ENCODE measurements at regions not wholly inside any gene's neighbourhood (a gene's known extent, or its start where the extent isn't known, plus 50 kb on each side); places are given as distances from the start of the nearest gene placed in this dataset.

DNA sequence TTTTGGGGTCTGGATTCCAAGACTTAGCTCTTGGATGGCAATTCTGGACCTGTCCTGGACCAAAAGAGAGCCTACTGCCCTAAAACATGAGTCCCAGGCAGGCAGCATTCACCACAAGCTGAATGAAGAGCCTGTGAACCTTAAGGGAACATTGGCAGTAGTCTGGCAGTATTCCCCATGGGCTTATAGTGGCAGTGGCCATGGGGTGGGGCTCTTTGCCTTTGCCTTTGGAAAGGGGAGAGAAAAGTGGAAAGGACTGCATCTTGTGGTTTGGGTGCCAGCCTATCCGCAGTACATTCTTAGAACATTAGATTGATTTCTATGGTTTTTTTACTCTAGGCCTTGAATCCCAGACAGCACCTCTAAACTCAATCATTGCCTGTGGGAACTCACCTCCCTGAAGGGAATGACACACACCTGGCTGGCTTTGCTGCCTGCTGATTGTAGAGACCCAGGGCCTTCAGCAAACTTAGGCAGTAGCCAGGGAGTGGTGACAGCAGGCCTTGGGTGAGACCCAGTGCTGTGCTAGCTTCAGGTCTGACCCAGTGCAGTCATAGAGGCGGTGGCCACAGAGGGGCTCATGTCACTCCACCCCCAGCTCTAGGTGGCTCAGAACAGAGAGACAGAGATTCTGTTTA lies 216.3 kb downstream of the CETN3 start:
- DNase-seq (ENCODE audit: low read depth): no peak

DNA sequence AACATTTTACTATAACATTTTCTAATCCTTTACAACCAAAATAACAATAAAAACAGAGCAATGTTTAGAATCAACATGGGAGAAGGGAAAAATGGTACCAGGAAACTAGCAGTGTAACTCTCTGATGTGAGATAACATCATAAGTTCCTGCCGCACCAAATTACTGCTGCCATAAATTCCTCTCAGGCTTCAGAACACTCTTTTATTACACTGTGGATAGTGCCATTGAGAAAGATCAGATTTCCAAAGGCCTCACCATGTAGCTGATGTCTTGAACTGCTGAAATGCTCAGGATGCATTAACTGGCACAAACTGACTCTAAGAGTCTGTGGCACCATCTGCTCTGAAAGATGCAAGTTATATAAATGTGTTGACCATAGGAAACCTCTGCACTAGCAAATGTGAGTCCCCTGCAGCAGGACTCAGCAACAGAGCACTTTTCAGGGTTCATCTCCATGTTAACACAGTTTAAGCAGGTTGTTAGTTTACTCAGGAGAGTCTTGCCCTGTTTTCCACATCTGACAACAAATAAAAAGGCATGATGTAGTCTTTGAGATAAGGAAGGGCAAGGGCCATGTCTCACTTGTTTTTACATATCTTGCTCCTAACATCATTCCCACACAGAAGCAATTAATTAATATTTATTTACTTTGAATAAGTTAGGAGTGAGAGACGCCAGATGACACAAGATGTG lies 218.1 kb downstream of the CETN3 start:
- DNase-seq (ENCODE audit: low read depth): no peak

DNA sequence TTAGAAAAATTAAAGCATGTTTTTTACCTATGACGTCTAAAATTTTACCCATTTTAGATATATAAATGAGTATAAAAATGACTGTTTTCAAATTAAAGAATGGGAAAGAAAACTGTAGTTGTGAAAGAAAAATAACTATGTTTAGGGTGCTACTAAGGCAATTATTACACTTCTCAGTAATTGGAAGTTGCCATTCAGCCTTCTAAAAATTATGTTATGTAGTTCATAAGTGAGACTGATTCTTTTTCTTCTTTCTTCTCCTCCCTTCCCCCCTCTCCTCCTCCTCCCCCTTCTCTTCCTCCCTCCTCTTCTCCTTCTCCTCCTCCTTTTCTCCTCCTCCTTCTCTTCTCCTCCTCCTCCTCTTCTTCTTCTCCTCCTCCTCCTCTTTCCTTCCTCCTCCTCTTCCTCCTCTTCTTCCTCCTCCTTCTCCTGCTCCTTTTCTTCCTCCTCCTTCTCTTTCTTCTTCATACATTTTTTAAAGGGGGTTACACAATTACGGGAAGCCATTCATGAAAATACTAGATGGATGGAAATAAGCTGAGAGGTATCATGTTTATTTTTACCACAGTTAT lies 223.6 kb downstream of the CETN3 start:
- no peak for DNase-seq (ENCODE audit: low read depth)

DNA sequence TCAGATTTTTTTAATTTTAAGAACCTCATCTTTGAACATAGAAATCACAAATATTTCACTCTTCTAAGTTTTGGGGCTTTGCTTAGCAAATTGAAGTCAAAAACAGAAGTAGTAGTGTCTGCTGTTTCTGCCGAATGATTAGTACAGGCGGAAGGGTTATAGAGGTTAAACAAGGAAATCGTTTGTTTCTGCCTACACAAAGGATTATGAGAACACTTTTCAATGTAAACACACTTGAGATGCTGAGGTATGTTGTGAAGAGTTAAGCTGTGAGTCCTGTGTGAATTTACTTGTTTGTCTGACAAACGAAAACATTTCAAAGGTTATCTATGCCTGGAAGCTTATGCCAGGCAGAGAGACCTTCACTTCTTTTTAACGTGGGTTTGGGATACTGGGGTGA lies 224.8 kb downstream of the CETN3 start:
- no peak for DNase-seq (ENCODE audit: low read depth)

DNA sequence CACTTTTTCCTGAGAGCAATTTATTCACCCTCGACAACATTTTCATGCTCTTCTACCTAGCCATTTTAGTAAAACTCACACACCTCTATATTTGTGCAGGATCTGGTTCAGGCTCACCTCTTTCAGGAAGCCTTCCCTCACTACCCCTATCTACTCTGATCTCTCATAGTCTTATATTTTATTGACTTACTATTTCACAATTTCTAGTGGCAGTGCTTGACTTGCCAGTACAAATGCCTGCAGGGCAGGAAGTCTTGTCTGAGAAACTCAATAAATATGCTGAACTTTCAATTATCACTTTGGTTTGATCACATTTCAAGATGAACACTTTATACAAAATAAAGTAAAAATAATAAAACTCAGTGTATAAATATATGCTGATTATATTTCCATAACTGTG lies 226.8 kb downstream of the CETN3 start:
- DNase-seq (ENCODE audit: low read depth): no peak

DNA sequence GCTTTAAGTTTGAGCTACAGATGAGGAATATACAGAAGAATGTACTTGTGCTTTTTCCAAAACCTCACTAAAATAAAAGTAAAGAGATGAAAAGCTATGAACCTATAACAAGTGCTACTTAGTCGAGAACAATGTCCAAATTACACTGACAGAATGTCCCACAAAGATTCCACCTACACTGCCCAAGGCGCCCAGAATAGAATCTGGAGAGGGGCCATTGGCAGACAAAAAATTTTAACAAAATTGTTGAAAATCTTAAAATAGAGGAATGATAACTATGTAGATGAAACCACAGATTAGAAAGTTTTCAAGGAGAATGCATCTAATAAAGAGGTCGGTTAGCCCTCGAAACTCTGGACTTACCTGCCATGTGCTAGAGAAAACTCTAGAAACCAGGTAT lies 235.3 kb downstream of the CETN3 start:
- DNase-seq (ENCODE audit: low read depth): no peak

DNA sequence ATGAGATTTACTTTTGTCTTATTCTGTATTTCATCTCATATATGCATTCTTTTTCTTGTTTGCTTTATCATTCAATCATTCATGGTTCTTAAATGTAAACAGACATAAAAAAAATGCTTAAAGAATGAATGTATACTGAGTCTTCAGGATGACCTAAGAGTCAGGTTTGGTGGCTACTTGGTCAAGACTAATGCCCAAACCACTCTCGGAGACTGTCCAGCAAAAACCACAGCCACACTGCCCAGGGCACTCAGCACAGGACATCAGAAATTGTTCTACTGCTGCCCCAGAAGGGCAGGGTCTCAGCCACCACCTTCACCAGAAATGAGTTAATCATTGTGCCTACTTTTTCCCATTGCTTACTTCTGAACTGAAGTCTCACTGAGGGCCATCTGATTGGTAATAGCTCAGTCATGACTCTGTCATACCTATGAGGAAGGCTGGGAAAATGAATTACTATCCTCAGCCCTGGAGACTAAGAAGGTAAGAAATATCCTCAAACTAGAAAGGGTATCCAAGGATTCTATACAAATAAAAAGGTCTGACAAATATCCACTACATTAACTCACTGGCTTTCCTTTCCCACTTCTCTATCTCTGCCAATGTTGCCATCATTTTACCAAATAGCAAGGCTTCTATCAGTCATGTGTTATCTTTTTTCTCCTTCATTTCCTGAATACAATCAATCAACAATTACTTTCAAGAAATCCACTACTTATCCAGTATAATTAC lies 236.1 kb downstream of the CETN3 start:
- peak; percentile 9 for DNase-seq (ENCODE audit: low read depth)

DNA sequence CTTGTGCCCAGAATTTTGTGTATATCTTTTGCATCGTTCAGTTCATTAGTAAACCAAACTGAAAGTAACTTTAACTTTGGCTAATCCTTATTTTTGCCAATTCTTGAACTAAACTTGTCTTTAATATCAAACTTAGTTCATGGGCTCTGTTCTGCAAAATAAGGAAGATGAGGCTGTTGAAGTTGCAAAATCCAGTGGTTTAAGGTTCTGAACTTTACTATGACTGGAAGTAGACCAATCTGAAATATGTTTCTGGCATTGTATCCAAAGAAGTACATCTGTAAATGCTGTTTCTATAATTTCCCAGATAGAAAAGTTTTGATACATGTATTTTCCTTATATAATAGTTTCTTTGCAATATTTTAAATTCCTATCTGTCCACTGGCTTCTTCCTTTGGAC lies 238.1 kb downstream of the CETN3 start:
- DNase-seq (ENCODE audit: low read depth): no peak

DNA sequence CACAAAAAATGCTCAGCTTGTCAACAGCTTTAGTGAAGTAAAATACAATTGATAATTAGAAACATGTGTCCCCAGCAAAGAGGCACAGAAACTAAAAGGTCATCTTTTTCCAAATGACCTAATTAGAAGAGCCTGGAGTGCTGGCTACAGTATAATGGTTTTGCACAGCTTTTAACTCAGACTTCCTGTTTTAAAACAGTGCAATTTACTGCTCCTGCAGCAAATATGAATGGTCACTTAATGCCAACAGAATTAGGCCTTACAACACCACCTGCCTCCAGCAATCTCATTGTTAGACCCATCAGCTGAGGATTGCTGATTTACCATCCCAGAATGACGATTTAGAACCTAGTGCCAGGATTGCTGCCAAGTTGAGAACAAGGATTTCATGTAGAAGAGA lies 239.3 kb downstream of the CETN3 start:
- no peak for DNase-seq (ENCODE audit: low read depth)

DNA sequence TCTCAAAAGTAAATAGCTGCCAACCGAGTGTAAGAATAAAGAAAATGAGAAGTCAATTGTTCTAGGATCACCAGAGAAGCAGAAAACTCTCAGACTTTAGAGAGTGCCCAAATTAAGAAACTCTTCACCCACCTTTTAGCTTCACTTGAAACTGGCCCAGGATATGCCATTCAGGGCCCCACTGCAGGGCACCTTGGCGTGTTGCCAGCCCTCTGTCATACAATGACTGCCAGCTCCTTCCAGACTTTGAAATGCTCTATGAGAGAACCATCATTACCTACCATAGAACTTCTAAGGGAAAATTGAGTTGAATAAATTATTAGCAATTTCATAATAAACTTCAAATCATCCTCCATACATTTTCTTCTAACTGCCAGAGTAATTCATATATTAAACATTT lies 240.5 kb downstream of the CETN3 start:
- no peak for DNase-seq (ENCODE audit: low read depth)

DNA sequence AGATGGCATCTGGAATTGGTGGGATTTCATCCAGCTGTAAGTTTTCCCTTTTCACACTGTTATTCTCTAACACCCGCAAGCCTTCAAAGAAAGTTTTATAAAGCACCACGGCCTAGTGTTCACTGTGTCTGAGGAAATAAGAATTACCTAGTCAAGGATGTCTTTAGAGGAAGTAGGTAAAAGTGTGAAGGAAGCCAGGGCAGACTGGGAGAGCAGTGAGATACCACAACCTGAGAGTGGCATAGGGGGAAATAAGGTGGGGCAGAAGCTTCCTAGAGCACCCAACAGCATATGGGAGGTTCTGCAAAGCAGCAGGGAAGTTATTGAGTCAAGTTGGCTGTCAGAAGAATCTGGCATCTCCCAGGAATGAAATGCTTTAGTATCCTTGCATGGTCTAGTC lies 241.2 kb downstream of the CETN3 start:
- no peak for DNase-seq (ENCODE audit: low read depth)

DNA sequence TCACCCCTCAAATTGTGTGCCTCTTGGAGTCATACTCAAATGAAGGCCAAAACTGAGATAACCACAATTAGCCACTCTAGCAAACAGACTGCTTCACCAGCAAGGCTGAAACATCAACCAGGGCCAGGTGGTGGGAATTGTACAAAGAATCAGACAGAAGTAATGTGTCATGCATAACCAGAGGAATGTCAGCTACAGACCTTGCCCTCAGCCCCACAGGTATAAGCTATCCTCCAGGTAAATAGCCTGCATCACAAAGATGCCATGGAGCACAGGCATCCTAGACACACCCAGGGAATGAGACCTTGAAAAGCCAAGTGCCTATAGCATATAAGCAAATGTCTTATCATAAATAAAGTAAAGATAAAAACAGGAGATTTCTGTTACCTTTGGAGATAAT lies 242.7 kb downstream of the CETN3 start:
- no peak for DNase-seq (ENCODE audit: low read depth)

DNA sequence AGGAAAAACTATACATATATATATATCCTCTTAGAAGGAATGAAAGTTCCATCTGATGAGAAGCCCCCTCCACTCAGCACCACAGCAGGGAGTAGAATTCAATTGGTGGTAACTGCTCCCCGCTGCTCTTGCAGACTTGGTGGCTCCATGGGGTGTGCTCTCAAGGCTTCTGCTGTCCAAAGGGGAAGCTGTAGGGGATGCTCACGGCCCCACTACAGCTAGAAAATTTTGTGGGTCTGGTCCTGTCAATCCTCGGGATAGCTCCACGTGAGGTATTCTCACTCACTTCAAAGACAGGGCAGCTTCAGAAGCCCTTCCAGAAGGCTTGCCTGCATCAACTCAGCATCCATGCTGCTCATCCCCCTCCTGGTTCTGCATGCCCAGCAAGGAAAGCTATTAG lies 247.2 kb downstream of the CETN3 start:
- DNase-seq (ENCODE audit: low read depth): no peak

DNA sequence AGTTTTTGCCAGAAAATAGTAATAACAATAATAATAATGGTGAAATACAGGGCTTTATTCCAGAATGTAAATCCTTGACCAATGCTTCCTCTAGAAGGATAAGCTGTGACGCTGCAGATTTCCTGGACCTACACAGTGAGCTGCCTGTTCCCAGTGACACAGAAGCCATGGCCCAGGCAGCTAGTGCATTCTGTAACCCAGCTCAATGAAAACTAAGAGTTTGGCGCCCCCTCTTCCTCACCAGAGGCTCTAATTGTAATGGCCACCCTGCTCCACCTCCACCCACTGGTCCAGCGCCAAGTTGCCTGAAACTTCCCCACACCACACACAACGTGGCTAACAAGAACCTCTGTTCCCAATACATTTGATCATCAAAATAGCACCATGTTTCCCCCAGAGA lies 248.1 kb downstream of the CETN3 start:
- DNase-seq (ENCODE audit: low read depth): peak; percentile 15

DNA sequence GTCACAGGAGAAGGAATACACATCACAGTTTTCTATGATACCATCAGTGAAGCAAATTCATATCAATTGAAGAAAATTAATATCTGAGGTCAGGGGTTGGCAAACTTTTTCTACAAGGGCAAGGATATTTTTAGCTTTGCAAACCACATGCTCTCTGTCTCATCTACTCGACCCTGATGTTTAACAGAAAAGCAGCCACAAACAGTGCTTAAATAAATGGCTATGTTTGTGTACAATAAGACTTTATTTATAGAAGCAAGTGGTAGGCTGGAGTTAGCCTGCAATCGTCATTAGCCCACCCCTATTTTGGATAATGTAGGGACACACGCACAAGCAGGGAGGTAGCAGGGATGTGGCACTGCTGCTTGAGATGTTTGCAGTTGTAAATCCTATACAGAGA lies 251.4 kb downstream of the CETN3 start:
- no peak for DNase-seq (ENCODE audit: low read depth)

DNA sequence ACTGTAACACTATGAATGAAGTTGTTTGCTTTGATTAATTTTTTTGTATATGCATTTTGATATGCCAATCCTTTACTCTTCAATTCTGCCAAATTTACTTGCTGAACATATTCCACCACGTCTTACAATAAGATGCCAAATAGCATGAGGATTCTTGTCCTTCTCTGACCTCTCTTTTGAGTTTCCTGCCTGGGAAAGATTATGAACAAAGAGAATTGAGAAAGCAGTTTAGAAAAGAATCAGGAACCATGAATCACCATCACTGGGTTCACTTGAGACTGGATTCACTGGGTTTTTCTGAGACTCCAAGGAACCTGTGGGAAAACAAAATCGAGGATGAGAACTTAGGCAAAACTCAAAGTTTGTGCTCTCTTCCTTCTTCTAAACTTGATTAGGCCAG lies 256.5 kb downstream of the CETN3 start:
- no peak for DNase-seq (ENCODE audit: low read depth)

DNA sequence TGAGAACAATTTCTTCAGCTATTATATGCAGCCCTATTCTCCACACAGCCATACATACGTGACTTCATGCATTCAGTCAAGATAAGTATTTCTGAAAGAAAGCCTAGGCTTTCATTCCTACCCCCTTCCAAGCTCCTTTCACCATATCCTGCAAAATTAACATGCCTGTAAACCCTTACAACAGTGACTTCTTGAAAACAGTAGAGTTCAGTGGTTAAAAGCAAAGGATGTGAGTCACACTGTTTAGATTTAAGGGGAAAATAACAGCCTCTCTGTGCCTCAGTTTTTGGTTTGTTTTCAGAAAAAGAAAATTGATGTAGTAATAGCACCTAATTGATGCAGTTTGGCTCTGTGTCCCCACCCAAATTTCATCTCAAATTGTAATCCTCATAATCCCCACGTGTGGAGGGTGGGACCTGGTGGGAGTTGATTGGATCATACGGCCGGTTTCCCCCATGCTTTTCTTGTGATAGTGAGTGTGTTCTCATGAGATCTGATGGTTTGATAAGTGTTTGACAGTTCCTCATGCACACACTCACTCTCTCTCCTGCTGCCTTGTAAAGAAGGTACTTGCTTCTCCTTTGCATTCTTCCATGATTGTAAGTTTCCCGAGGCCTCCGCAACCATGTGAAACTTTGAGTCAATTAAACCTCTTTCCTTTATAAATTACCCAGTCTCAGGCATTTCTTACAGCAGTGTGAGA lies 264.8 kb downstream of the CETN3 start:
- DNase-seq (ENCODE audit: low read depth): peak; percentile 37

DNA sequence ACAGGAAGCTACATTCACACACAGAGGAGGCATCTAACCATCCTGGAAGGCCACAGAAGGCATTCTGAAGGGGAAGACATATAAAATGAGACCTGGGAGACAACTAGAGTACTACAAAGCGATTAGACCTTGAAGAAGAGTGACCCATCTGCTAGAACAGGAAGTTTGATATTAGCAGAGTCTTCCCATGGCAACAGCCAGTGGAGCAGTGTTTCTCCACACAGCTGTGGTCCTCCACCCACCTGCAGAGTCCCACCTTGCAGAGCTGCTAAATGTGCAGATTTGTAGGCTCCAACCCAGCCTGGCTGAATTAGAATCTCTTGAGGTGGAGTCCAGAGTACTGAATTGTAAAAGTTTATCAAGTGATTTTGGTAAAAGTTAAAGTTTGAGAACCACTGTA lies 267.0 kb downstream of the CETN3 start:
- DNase-seq (ENCODE audit: low read depth): no peak

DNA sequence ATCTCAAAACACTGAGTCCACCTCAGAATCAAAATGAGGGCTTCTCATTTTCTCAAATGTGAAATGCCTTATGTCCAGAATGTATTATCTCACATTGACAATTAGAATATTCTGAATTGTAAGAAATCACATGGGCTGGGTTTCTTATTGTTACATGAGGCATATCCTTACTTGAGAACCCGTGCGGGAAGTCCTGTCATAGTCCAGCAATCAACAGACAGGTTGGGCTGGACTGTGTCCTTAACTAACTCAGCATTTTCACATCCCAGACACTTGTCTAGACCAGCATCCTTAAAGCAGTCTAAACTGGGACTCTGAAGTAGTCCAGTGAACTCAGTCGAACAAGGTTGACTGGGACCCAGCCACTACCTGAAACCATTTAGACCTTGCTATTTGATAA lies 267.6 kb downstream of the CETN3 start:
- no peak for DNase-seq (ENCODE audit: low read depth)

DNA sequence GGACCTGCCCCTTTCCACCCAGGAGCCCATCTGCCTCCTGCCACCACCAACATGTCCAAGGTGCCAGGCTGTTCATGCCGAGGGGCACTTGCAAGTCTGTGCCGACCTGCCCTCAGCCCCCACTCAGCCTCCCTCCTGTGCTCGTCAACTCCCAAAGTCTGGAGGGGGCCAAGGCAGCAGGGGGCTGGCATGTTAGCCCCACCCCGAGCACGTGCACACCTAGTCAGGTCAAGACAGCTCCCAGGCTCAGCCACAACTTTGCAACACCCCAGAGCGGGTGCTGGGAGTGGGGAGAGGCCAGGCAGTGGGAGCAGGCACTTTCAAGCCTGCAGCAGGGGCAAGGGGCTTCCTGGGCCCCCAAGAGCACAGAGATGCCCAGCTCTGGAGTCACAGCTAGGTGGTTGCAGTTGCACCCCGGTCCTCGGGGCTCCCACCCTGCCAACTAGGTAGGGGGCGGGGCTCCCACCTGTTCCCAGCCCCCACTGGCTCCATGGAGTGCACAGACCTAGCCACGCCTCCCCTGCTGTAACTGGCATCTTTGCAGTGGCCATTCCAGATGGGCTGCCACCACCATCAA lies 272.5 kb downstream of the CETN3 start:
- DNase-seq (ENCODE audit: low read depth): no peak

DNA sequence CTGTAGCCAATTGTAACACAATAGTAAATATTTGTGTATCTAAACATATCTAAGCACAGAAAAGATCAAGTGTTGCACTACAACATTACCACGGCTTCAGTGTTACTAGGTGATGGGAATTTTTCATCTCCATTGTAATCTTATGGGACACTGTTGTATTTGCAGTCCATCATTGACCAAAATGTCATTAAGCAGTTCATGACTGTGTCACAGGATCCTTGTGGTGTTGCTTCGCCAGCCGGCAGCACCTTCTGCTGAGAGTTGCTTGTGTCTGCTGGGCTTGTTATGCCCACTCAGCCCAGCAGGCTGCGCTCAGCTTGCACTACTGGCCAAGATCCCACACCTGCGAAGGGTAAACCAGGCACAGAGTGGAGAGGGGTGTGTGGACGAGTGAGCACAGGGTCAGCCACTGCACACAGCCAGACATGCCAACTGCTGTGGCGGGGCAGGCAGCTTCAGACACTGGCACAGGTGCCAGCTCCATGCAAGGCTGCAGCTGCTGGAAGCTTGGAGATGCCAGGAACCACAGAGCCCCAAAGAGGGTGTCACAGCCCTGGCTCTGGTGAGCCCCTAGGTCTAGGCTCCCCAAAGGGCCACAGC lies 273.7 kb downstream of the CETN3 start:
- DNase-seq (ENCODE audit: low read depth): no peak

DNA sequence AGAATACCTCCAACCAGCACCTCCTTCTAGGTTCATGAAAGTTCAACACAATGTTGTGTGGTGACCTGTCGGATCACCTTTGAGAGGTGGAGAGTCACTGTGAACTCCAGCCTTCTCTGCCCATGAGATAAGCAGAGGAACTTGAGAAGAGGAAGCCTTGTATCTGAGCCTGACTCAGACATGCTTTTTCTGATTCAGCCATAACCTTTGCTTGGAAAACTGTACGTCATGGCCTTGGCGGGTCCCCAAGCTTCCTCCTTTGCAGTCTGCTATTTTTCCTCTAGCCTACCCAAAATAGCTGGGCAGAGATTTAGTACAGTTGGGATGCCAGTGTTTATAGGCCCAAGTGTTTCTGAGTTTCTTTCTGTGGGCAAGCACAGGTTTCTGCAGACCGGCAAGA lies 274.7 kb downstream of the CETN3 start:
- peak; percentile 18 for DNase-seq (ENCODE audit: low read depth)

Measured in ELR (cell line).